GM12878 (cell line): ENCODE measurements at regions not wholly inside any gene's neighbourhood (a gene's known extent, or its start where the extent isn't known, plus 50 kb on each side); places are given as distances from the start of the nearest gene placed in this dataset.

Experiments used
- CBX5 ChIP-seq: sonication (generic); IDR thresholded peaks from 2 replicates; pipeline ENCODE4 v1.6.1; 2016; ENCODE audit warnings: low read depth, moderate library complexity, mild to moderate bottlenecking, inconsistent platforms
- EED ChIP-seq: sonication (generic); IDR thresholded peaks from 2 replicates; pipeline ENCODE4 v1.6.1; 2016; ENCODE audit warnings: antibody characterized with exemption, low read depth
- ESRRA ChIP-seq: IDR thresholded peaks from 2 replicates; pipeline ENCODE4 v1.6.1; 2012; ENCODE audit warnings: mild to moderate bottlenecking, low read length, improper control_type of control experiment
- IKZF2 ChIP-seq, 2 experiments: fragments of 450-650 bp; IDR thresholded peaks; 2 replicates each; pipeline ENCODE4 v1.6.1; 2017; ENCODE audit warnings: mild to moderate bottlenecking in 2 of 2, moderate library complexity in 2 of 2
- MEF2A ChIP-seq: IDR thresholded peaks from 2 replicates; pipeline ENCODE4 v1.6.1; 2011; ENCODE audit warnings: low read depth, mild to moderate bottlenecking, low read length, moderate library complexity; ENCODE audit not compliant: insufficient read depth
- MEF2B ChIP-seq: fragments of 450-650 bp; IDR thresholded peaks from 2 replicates; pipeline ENCODE4 v1.6.1; 2018; ENCODE audit warnings: mild to moderate bottlenecking, moderate library complexity; ENCODE audit not compliant: partially characterized antibody, poor library complexity, severe bottlenecking
- NBN ChIP-seq: fragments of 450-650 bp; IDR thresholded peaks from 2 replicates; pipeline ENCODE4 v1.6.1; 2016
- RUNX3 ChIP-seq: IDR thresholded peaks from 2 replicates; pipeline ENCODE4 v1.6.1; 2012; ENCODE audit warnings: low read length, inconsistent platforms
- SP1 ChIP-seq: IDR thresholded peaks from one replicate; pipeline ENCODE4 v1.6.1; 2011; ENCODE audit warnings: low read depth, low read length
- TBL1XR1 ChIP-seq: IDR thresholded peaks from 2 replicates; pipeline ENCODE4 v1.6.1; 2012; ENCODE audit warnings: low read depth, low read length, improper control_type of control experiment
- TF ChIP-seq, protein P1 (sequence below): fragments of 450-650 bp; IDR thresholded peaks from 2 replicates; pipeline ENCODE4 v1.6.1; 2017; ENCODE audit warnings: mild to moderate bottlenecking, low read depth, inconsistent platforms; ENCODE audit not compliant: poor library complexity, severe bottlenecking
- TF ChIP-seq, protein P2 (sequence below): fragments of 450-650 bp; IDR thresholded peaks from 2 replicates; pipeline ENCODE4 v1.6.1; 2017; ENCODE audit warnings: mild to moderate bottlenecking, moderate library complexity

DNA sequence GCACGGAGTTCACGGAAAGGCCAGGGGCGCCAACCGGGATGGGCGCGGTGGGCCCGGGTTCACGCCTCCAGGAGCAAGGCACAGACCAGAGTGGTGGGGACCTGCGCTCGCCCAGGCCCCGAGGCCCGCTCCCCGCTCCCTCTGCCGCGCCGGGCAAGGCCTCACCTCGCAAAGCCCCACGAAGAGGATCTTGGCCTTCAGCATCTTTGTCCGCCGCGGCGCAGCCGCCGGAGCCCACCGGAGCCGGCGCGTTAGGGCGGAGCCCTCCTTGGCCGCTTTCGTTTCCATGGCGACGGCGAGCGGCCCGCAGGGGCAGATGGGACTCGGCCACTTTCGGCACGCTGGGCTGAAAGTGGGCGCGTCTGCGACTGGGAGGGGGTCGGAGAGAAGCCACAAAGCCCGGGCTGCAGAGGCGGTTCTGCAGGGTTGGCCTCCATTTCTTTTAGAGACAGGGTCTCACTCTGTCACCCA, 944.4 kb upstream of the ZNF722 start (continued):
- TF ChIP-seq MEF2B (no peak), NBN (no peak), EED (no peak), SP1 (no peak), CBX5 (no peak), ESRRA (no peak), TBL1XR1 (no peak), IKZF2 (IDR thresholded peaks at IDR 0.05) (no peak), RUNX3 (no peak), MEF2A (no peak)
- TF ChIP-seq, protein P1, sequence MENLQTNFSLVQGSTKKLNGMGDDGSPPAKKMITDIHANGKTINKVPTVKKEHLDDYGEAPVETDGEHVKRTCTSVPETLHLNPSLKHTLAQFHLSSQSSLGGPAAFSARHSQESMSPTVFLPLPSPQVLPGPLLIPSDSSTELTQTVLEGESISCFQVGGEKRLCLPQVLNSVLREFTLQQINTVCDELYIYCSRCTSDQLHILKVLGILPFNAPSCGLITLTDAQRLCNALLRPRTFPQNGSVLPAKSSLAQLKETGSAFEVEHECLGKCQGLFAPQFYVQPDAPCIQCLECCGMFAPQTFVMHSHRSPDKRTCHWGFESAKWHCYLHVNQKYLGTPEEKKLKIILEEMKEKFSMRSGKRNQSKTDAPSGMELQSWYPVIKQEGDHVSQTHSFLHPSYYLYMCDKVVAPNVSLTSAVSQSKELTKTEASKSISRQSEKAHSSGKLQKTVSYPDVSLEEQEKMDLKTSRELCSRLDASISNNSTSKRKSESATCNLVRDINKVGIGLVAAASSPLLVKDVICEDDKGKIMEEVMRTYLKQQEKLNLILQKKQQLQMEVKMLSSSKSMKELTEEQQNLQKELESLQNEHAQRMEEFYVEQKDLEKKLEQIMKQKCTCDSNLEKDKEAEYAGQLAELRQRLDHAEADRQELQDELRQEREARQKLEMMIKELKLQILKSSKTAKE, result no peak
- TF ChIP-seq, protein P2, sequence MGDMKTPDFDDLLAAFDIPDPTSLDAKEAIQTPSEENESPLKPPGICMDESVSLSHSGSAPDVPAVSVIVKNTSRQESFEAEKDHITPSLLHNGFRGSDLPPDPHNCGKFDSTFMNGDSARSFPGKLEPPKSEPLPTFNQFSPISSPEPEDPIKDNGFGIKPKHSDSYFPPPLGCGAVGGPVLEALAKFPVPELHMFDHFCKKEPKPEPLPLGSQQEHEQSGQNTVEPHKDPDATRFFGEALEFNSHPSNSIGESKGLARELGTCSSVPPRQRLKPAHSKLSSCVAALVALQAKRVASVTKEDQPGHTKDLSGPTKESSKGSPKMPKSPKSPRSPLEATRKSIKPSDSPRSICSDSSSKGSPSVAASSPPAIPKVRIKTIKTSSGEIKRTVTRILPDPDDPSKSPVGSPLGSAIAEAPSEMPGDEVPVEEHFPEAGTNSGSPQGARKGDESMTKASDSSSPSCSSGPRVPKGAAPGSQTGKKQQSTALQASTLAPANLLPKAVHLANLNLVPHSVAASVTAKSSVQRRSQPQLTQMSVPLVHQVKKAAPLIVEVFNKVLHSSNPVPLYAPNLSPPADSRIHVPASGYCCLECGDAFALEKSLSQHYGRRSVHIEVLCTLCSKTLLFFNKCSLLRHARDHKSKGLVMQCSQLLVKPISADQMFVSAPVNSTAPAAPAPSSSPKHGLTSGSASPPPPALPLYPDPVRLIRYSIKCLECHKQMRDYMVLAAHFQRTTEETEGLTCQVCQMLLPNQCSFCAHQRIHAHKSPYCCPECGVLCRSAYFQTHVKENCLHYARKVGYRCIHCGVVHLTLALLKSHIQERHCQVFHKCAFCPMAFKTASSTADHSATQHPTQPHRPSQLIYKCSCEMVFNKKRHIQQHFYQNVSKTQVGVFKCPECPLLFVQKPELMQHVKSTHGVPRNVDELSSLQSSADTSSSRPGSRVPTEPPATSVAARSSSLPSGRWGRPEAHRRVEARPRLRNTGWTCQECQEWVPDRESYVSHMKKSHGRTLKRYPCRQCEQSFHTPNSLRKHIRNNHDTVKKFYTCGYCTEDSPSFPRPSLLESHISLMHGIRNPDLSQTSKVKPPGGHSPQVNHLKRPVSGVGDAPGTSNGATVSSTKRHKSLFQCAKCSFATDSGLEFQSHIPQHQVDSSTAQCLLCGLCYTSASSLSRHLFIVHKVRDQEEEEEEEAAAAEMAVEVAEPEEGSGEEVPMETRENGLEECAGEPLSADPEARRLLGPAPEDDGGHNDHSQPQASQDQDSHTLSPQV, result no peak
